Chondrocyte (in vitro differentiated cells): ENCODE measurements at regions not wholly inside any gene's neighbourhood (a gene's known extent, or its start where the extent isn't known, plus 50 kb on each side); places are given as distances from the start of the nearest gene placed in this dataset.

Experiments used
- DNase-seq: peaks from one replicate; pipeline ENCODE4 v3.0.0; 2021; ENCODE audit warnings: mixed read lengths, low spot score
- H3K27ac Mint-ChIP-seq: one replicate; pipeline ENCODE4 v1.8.0; 2021; ENCODE audit warnings: mild to moderate bottlenecking, moderate library complexity, mixed read lengths; ENCODE audit not compliant: unreplicated experiment
- H3K27me3 Mint-ChIP-seq: 2 replicates; pipeline ENCODE4 v1.8.0; 2021; ENCODE audit warnings: low read depth, mixed read lengths
- H3K36me3 Mint-ChIP-seq: 2 replicates; pipeline ENCODE4 v1.8.0; 2021; ENCODE audit warnings: low read depth, mixed read lengths
- H3K4me1 Mint-ChIP-seq: 2 replicates; pipeline ENCODE4 v1.8.0; 2021; ENCODE audit warnings: low read depth, mild to moderate bottlenecking, mixed read lengths
- H3K4me3 Mint-ChIP-seq: one replicate; pipeline ENCODE4 v1.8.0; 2021; ENCODE audit warnings: mild to moderate bottlenecking, moderate library complexity, mixed read lengths; ENCODE audit not compliant: unreplicated experiment
- H3K9me3 Mint-ChIP-seq: 2 replicates; pipeline ENCODE4 v1.8.0; 2021; ENCODE audit warnings: low read depth, mixed read lengths
- TF ChIP-seq, protein P1 (sequence below): fragments of 200-600 bp; sonication (generic); IDR thresholded peaks from 2 replicates; pipeline ENCODE4 v1.5.0; 2021; ENCODE audit warnings: antibody characterized with exemption, mild to moderate bottlenecking, moderate library complexity

DNA sequence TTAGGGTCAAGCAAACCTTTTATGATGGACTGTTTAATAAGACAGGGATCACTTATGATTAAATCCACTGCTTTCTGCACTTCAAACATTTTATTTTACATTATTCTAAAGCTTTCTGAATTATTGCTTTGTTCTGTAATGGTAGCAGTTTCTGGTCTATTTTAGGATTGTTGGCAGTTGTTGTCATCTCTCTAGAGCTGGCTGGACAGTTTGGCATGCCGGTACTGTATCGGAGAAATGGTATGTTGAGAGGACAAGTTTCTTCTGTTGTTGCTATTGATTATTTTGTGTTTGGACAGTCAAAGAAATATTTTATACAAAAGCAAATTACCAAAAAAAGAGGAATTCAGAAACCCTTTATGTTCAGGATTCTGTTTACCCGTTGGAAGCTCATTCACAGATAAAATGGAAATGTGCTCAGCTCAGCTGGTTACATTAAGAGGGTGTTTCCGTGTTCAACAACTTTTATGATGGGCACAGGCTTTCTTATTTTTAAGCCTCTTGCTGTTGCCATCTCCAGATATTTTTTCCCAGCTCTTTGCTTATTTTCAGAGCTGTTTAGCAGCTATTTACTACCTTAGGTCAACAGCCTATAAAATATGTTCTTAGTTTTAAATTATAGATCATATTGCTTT, 214.6 kb upstream of the IGFBP7 start:
- Mint-ChIP-seq H3K4me3 (no peak overlapping the region), H3K27me3 (peaks cover 48% of the 10 kb centered on the region), H3K4me1 (no peaks in the 10 kb centered on the region), H3K36me3 (no peaks in the 10 kb centered on the region), H3K9me3 (no peaks in the 10 kb centered on the region), H3K27ac (no peak overlapping the region)
- DNase-seq: no peak
- TF ChIP-seq, protein P1, sequence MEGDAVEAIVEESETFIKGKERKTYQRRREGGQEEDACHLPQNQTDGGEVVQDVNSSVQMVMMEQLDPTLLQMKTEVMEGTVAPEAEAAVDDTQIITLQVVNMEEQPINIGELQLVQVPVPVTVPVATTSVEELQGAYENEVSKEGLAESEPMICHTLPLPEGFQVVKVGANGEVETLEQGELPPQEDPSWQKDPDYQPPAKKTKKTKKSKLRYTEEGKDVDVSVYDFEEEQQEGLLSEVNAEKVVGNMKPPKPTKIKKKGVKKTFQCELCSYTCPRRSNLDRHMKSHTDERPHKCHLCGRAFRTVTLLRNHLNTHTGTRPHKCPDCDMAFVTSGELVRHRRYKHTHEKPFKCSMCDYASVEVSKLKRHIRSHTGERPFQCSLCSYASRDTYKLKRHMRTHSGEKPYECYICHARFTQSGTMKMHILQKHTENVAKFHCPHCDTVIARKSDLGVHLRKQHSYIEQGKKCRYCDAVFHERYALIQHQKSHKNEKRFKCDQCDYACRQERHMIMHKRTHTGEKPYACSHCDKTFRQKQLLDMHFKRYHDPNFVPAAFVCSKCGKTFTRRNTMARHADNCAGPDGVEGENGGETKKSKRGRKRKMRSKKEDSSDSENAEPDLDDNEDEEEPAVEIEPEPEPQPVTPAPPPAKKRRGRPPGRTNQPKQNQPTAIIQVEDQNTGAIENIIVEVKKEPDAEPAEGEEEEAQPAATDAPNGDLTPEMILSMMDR: no peak

DNA sequence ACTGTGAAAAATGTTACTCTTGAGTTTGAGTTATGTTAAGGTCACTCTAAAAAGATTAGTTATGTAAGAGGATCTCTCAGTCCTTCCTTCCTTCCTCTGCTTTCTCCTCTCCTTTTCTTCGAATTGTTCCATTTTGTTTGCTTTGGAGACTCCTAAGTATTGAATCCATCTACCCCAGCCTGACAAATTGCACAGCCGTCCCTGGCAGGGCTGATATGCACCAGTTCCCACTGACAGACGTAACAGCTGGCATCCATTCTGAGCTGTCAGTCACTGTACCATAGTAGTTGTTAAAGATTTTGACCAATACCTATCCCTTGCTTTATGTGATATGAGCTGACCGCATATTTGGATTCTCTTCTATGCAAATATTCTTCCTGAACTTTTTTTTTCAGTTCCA, 210.7 kb upstream of the IGFBP7 start:
- TF ChIP-seq, protein P1: no peak
- Mint-ChIP-seq H3K4me1 (no peaks in the 10 kb centered on the region), H3K36me3 (no peaks in the 10 kb centered on the region), H3K4me3 (no peak overlapping the region), H3K27ac (no peak overlapping the region), H3K27me3 (peaks cover 39% of the 10 kb centered on the region), H3K9me3 (no peaks in the 10 kb centered on the region)
- no peak for DNase-seq

DNA sequence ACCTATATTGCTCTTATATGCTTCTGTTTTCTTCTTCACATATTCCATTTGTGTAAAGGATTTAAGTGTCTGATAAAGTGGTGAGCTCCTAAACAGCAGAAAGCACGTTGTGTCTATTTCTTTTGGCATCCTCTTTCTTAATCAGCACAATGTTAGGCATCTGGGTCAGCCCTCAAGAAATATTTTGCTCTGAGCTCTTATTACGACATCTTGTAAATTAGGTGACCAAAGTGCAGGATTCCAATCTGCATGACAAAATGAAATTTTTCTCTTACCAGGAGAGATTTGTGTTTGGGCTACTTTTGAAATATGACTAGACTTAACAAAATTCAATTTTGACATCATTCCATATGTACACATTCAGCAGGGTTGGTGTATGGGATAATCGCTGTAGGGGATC, 210.0 kb upstream of the IGFBP7 start:
- no peaks in the 10 kb centered on the region for H3K9me3 Mint-ChIP-seq
- H3K4me3 Mint-ChIP-seq: no peak overlapping the region
- TF ChIP-seq, protein P1: no peak

DNA sequence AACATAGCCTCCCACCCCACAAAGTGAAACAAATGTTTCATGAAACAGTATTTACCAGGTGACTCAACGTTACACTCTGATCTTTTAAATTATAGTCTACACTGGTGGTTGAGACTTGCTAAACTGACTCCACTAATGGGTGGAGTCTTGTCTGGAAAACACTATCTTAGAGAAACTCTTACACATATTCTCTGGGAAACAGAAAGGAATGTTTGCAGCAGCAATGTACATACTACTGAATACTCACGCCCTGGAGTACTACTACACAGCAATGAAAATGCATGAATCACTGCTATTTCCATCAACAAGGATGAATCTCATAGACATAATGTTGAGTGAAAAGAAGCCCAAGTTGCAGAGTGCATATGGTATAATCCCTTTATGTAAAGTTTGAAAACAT, 208.5 kb upstream of the IGFBP7 start:
- DNase-seq: no peak

More for the DNA sequence above, 210.0 kb upstream of the IGFBP7 start:
- no peaks in the 10 kb centered on the region for H3K36me3 Mint-ChIP-seq
- DNase-seq: no peak
- no peak overlapping the region for H3K27ac Mint-ChIP-seq
- no peaks in the 10 kb centered on the region for H3K4me1 Mint-ChIP-seq
- peaks cover 37% of the 10 kb centered on the region for H3K27me3 Mint-ChIP-seq

DNA sequence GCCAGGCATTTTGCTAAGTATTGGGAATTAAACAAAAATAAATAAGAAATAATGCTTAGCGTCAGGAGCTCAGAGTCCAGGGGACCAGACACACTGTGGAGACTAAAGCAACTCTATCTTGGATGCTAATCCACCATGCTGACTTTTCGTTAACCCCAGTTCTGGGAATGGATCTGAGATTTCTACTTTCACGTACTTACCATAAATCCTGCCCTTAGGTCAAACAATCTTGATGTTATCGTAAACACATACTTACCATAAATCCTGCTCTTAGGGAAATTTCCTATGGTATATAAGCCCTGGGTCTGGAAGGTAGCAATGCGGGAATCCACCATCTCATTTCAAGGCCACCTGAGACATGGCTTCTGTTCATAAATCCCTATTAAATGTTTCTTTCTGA, 204.5 kb upstream of the IGFBP7 start:
- H3K36me3 Mint-ChIP-seq: no peaks in the 10 kb centered on the region
- DNase-seq: no peak

More for the DNA sequence above, 208.5 kb upstream of the IGFBP7 start:
- no peaks in the 10 kb centered on the region for H3K4me1 Mint-ChIP-seq
- no peak overlapping the region for H3K27ac Mint-ChIP-seq
- no peaks in the 10 kb centered on the region for H3K36me3 Mint-ChIP-seq
- H3K4me3 Mint-ChIP-seq: no peak overlapping the region
- TF ChIP-seq, protein P1: no peak
- H3K9me3 Mint-ChIP-seq: no peaks in the 10 kb centered on the region
- peaks cover 38% of the 10 kb centered on the region for H3K27me3 Mint-ChIP-seq

More for the DNA sequence above, 204.5 kb upstream of the IGFBP7 start:
- TF ChIP-seq, protein P1: no peak
- Mint-ChIP-seq H3K9me3 (no peaks in the 10 kb centered on the region), H3K4me3 (no peak overlapping the region), H3K27ac (no peak overlapping the region), H3K27me3 (peaks cover 30% of the 10 kb centered on the region), H3K4me1 (peaks cover 6% of the 10 kb centered on the region)
